Vagina (tissue), 2 donors: ENCODE measurements at regions not wholly inside any gene's neighbourhood (a gene's known extent, or its start where the extent isn't known, plus 50 kb on each side); places are given as distances from the start of the nearest gene placed in this dataset.

ENCODE experiments used
- DNase-seq, 2 donors: peaks; one replicate each; pipeline ENCODE4 v3.0.0-alpha.2; 2017; ENCODE audit errors: extremely low spot score in 2 of 2
- H3K27ac ChIP-seq: fragments of 200-600 bp; sonication (generic); one replicate; pipeline ENCODE4 v1.5.1; 2019
- H3K27me3 ChIP-seq: fragments of 200-600 bp; sonication (generic); one replicate; pipeline ENCODE4 v1.5.1; 2019
- H3K36me3 ChIP-seq, 2 donors: fragments of 200-600 bp; sonication (generic); one replicate each; pipeline ENCODE4 v1.5.1; 2017 to 2019
- H3K4me1 ChIP-seq: fragments of 200-600 bp; sonication (generic); one replicate; pipeline ENCODE4 v1.5.1; 2019
- H3K4me3 ChIP-seq, 2 donors: fragments of 200-600 bp; sonication (generic); 1 replicate in 1 of 2; 2 replicates in 1 of 2; pipeline ENCODE4 v1.5.1; 2016 to 2019
- H3K9me3 ChIP-seq: fragments of 200-600 bp; sonication (generic); one replicate; pipeline ENCODE4 v1.5.1; 2019
- CTCF ChIP-seq, 3 experiments: fragments of 450-650 bp in 2 of 3; fragments of 200-600 bp in 1 of 3; sonication (generic) in 1 of 3; IDR thresholded peaks; one replicate each; pipeline ENCODE4 v1.5.1; 2017 to 2019; ENCODE audit warnings: antibody characterized with exemption in 3 of 3, mild to moderate bottlenecking in 2 of 3, moderate library complexity in 2 of 3
- POLR2A ChIP-seq, 2 donors: fragments of 450-650 bp; IDR thresholded peaks; one replicate each; pipeline ENCODE4 v1.6.1; 2017; ENCODE audit warnings: antibody characterized with exemption in 2 of 2, mild to moderate bottlenecking in 2 of 2, moderate library complexity in 2 of 2
- POLR2AphosphoS5 ChIP-seq, 2 donors: sonication (generic); formaldehyde crosslinking; IDR thresholded peaks; one replicate each; pipeline ENCODE4 v1.9.0; 2017; ENCODE audit warnings: antibody characterized with exemption in 2 of 2, mild to moderate bottlenecking in 2 of 2, low read depth in 1 of 2; ENCODE audit not compliant: insufficient read depth in 1 of 2
- intact Hi-C: fragments of 100-400 bp; cut with DNase I; formaldehyde crosslinking; loops from one replicate; pipeline ENCODE4 v1.15.1; 2023

- no peaks in the 10 kb centered on the region for H3K27me3 ChIP-seq
- intact Hi-C loops = no loop called here
- TF ChIP-seq POLR2A (IDR thresholded peaks at IDR 0.05) (no peak), POLR2AphosphoS5 (IDR thresholded peaks at IDR 0.05; ENCODE audit: insufficient read depth in 1 of 2, low read depth in 1 of 2) (no peak), CTCF (IDR thresholded peaks at IDR 0.05) (no peak)
- no peaks in the 10 kb centered on the region for H3K36me3 ChIP-seq
- H3K9me3 ChIP-seq = no peaks in the 10 kb centered on the region
- no peak for DNase-seq
- H3K4me1 ChIP-seq = no peaks in the 10 kb centered on the region
- H3K4me3 ChIP-seq = no peak overlapping the region
- H3K27ac ChIP-seq = no peak overlapping the region
Measured at GRCh38 chr18:27717816-27718215, 459.1 kb downstream of the CDH2 start.

- H3K27me3 ChIP-seq = no peaks in the 10 kb centered on the region
- H3K27ac ChIP-seq = no peak overlapping the region
- H3K9me3 ChIP-seq = no peaks in the 10 kb centered on the region
- no peak overlapping the region for H3K4me3 ChIP-seq
- H3K36me3 ChIP-seq = no peaks in the 10 kb centered on the region
- no peaks in the 10 kb centered on the region for H3K4me1 ChIP-seq
- TF ChIP-seq POLR2A (IDR thresholded peaks at IDR 0.05) (no peak), POLR2AphosphoS5 (IDR thresholded peaks at IDR 0.05; ENCODE audit: insufficient read depth in 1 of 2, low read depth in 1 of 2) (no peak), CTCF (IDR thresholded peaks at IDR 0.05) (no peak)
- no peak for DNase-seq
- intact Hi-C loops = no loop called here
Measured at GRCh38 chr18:27717250-27717649, 459.7 kb downstream of the CDH2 start.

- intact Hi-C loops = no loop called here
- DNase-seq = no peak
- Histone ChIP-seq H3K27me3 (no peaks in the 10 kb centered on the region), H3K4me1 (no peaks in the 10 kb centered on the region), H3K9me3 (no peaks in the 10 kb centered on the region), H3K36me3 (no peaks in the 10 kb centered on the region), H3K27ac (no peak overlapping the region), H3K4me3 (no peak overlapping the region)
- TF ChIP-seq POLR2AphosphoS5 (IDR thresholded peaks at IDR 0.05; ENCODE audit: insufficient read depth in 1 of 2, low read depth in 1 of 2) (no peak), POLR2A (IDR thresholded peaks at IDR 0.05) (no peak), CTCF (IDR thresholded peaks at IDR 0.05) (no peak)
Measured at GRCh38 chr18:27715751-27716150, 461.2 kb downstream of the CDH2 start.

- H3K4me1 ChIP-seq = no peaks in the 10 kb centered on the region
- no peak overlapping the region for H3K4me3 ChIP-seq
- H3K9me3 ChIP-seq = no peaks in the 10 kb centered on the region
- no peaks in the 10 kb centered on the region for H3K27me3 ChIP-seq
- no peak for DNase-seq
- intact Hi-C loops = no loop called here
- H3K36me3 ChIP-seq = no peaks in the 10 kb centered on the region
- H3K27ac ChIP-seq = no peak overlapping the region
- TF ChIP-seq POLR2AphosphoS5 (IDR thresholded peaks at IDR 0.05; ENCODE audit: insufficient read depth in 1 of 2, low read depth in 1 of 2) = no peak
- TF ChIP-seq POLR2A (IDR thresholded peaks at IDR 0.05) = no peak
- TF ChIP-seq CTCF (IDR thresholded peaks at IDR 0.05) = no peak
Measured at GRCh38 chr18:27713738-27714095, 463.2 kb downstream of the CDH2 start.

- DNase-seq = no peak
- Histone ChIP-seq H3K4me1 (no peaks in the 10 kb centered on the region), H3K27me3 (no peaks in the 10 kb centered on the region), H3K4me3 (no peak overlapping the region), H3K9me3 (no peaks in the 10 kb centered on the region), H3K36me3 (no peaks in the 10 kb centered on the region), H3K27ac (no peak overlapping the region)
- intact Hi-C loops = no loop called here
- no peak for TF ChIP-seq POLR2AphosphoS5 (IDR thresholded peaks at IDR 0.05; ENCODE audit: insufficient read depth in 1 of 2, low read depth in 1 of 2)
- no peak for TF ChIP-seq POLR2A (IDR thresholded peaks at IDR 0.05)
- no peak for TF ChIP-seq CTCF (IDR thresholded peaks at IDR 0.05)
Measured at GRCh38 chr18:27713037-27713737, 463.7 kb downstream of the CDH2 start.
